ENCODE measurements at regions not wholly inside any gene's neighbourhood (a gene's known extent, or its start where the extent isn't known, plus 50 kb on each side); places are given as distances from the start of the nearest gene placed in this dataset.
"Not testable (repeated sequence)": the region's sequence is repeated elsewhere in the genome, so short reads cannot be mapped to it uniquely, and the experiment has no call there.

DNA sequence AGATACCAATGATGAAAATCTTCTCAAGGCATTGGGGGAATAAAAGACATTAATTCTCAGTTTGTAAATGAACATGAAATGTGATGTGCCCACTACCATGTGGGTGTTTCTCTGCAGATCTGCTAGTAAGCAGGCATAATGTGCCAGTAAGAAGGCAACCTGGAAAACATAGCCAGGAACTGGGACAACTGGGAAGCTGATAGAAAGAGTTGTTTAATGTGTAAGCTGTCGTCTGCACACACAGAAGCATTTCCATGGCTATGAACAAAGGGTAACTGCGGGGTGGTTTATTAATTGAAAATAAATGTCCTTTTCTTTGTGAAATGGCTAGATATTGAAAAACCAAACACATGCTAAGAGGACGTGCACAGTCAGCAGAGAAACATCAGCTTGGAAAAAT is 52.0 kb downstream of the ZC3H11B start:
- DNase-seq (ENCODE audit: low read depth in 2 of 2) = no peak

DNA sequence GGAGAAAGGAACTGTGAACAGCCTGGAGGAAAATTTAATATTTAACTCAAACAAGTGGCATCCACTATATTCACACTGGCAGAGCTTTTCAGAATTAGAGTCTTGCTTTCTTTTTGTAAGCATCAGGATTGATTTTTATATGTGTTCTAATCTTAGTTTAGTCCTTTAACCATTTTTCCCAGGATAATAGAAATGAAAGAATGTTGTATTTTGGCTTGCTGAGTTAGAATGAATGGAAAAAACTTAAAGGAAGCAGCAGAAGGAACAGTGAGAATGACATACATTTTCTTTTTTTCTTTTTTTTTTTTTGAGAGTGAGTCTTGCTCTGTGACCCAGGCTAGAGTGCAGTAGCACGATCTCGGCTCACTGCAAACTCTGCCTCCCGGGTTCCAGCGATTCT is 53.0 kb downstream of the ZC3H11B start:
- no peak for DNase-seq (ENCODE audit: low read depth in 2 of 2)

- DNase-seq (ENCODE audit: low read depth in 2 of 2) = no peak
Measured at GRCh38 chr1:219555806-219556205, 57.1 kb downstream of the ZC3H11B start.

DNA sequence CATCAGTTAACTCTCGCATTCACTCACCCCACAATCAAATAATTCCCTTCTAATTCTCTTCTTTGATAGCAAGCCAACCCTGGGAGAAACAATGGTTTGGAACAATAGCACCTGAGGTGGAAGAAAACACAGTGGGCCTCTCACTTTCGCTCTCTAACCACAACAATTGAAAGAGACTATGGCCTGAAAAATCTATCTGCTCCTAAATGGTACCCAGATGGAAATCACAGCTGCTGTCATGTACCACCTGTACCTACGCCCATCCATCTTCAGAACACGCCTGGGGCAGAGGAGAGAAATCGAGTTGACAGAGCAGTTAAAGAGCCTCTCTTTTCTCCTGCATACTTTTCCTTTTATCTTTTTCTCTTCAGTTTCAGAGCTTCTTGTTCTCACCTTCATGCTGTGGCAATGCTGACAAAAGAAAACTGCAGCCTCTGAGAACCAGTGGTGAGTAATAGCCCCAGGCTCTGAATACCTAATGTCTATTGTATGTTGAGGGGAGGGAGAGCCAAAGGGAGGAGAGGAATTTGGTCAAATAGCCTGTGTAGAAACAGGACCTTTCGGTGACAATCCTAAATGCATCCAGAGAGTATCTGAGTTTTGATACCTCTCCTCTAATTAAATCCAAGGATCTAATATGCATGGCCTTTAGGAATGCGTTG is 57.7 kb downstream of the ZC3H11B start:
- DNase-seq (ENCODE audit: low read depth in 2 of 2) = no peak

DNA sequence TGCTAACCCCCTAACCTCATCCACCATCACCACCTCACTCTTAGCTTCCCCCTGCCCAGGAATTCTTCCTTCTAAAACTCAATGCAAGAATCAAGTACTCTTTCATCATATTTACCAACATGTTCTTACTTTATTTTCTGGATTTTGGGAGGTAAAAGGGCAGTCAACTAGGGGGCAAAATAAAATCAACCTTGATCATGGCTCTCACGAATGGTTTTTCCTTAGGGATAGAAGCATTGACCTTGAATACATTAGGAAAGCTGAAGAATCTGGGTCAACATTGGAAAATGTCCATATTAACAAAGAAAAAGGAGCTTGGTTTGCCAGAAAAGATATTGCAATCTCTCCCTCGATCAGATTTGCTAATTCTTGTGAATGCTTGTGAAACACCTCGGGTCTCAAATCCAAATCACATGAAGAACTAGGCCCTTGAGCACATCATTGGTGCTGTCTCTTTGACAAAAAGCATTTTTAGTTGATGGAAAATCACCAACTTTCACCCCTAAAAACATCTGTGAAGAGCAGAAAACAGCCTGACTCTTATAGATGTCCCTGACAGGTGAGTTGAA is 58.9 kb downstream of the ZC3H11B start:
- DNase-seq (ENCODE audit: low read depth in 2 of 2) = no peak

DNA sequence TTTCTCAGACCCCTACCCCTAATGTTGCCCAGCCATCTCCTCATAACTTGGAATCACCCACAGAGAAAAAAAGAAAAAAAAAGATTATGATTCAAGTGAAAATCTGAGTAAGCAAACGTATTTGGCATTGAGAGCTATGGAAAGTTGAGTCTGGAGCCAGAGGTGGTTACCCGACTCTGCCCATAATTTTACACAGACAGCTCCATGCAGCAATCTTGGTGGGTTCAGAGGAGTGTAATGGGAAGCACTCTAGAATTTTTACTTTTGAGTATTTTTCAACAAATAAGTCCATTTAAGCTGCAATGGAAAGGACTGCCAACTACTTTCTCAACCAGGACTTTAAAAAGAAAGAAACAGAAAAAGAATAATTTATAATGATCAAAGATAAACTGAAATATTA is 62.7 kb downstream of the ZC3H11B start:
- no peak for DNase-seq (ENCODE audit: low read depth in 2 of 2)

DNA sequence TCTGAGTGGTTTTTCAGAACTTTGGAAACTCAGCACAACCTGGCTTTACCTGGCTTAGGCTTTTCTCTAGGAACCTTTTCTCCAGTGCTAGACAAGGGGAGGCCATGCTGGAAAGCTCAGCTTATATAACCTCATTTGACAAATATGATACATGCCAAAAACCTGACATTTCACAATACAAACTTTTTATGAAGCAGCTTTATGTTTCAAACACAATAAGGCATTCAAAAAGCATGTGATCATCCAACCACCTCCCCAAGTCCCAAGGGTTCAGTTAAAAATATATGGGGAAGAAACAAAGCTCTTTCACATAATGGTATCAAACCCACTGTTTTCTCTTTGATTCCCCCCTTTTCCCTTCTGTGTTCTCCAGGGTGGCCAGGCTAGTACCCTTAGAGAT is 63.7 kb downstream of the ZC3H11B start:
- DNase-seq (ENCODE audit: low read depth in 2 of 2) = no peak

GRCh38 chr1:219548386-219548785 is 64.5 kb downstream of the ZC3H11B start:
- DNase-seq (ENCODE audit: low read depth in 2 of 2) = no peak

GRCh38 chr1:219545756-219546155 is 67.1 kb downstream of the ZC3H11B start:
- not testable (repeated sequence) for DNase-seq (ENCODE audit: low read depth in 2 of 2)

DNA sequence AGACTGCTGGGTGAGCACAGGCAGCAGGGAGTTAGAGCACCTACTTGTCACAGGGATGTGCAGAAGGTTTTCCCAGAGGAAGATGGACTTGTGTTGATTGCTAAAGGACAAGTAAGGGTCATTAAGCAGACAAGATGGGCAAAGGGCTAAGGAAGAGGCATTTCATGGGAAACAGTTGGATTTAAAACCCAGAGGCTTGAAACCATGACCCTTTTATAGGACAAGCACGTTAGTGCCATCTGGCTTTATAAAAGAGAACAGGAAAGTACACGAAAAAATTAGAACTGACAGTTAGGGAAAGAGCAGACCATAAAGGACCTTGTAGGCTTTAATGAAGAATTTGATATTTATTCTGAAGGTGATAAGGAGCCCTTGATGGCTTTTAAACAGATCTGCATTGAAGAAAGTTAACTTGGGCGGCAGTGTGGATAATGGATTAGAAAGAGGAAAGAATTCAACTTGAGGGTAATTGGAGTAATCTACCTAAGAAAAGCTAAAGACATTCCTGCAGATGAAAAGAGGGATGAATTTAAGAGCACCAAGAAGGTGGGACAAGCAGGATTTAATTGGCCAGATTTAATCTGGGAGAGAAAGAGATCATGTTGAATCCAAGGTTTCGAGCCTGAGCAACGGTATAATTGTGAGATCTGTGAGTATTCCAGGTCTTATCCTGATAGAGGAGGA is 68.6 kb downstream of the ZC3H11B start:
- DNase-seq (ENCODE audit: low read depth in 2 of 2) = no peak

DNA sequence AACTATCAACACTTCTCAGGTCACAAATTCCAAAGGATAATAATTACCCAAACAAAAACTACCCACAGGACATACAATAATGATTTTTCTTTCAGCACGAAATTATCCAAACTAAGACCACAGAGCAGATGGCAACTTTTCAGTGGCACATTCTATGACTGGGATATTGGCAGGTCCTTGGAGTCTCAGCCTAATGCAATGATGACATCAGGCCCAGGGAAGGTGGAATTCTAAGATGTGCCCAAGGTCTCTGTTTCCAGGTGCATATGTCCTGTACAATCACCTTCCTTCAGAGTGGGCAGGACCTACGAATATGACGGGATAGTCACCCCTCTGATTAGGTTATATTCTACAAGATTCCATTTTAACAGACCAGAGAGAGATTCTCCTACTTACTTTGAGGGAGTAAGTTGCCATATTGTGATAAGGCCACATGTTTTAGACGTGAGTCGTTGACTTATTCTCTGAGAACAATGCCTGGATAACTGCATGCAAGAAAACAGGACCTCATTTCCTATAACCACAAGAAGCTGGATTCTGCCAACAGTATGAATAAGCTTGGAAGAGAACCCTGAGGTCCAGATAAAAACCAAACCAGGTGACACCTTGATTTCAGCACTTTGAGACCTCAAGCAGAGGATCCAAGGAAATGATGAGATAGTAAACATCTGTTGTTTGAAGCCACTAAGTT is 69.9 kb downstream of the ZC3H11B start:
- no peak for DNase-seq (ENCODE audit: low read depth in 2 of 2)

GRCh38 chr1:219541946-219542345 is 71.0 kb downstream of the ZC3H11B start:
- DNase-seq (ENCODE audit: low read depth in 2 of 2) = no peak

- DNase-seq (ENCODE audit: low read depth in 2 of 2) = no peak
Measured at GRCh38 chr1:219539645-219540254, 73.2 kb downstream of the ZC3H11B start.

- no peak for DNase-seq (ENCODE audit: low read depth in 2 of 2)
Measured at GRCh38 chr1:219538886-219539285, 74.0 kb downstream of the ZC3H11B start.

DNA sequence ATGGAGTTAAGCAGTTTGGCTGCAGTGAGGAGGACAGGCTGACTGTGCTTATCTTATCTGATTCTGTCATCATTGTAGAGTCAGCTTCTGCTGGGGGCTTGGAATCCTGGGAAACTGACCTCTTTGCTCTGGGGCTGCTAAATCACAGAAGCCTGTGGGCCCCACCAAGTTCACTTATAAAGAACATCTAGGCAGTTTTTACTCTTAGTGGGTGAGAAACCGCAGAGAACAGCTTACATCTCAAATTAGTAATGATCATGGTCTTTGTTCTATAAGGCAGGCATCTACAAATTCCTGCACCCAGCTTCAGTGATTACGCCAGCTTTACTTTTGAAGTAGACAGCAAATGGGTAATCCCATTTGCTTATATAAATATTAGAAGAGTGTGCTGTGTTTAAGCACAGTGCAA is 75.7 kb downstream of the ZC3H11B start:
- no peak for DNase-seq (ENCODE audit: low read depth in 2 of 2)

- no peak for DNase-seq (ENCODE audit: low read depth in 2 of 2)
Measured at GRCh38 chr1:219536038-219536437, 76.9 kb downstream of the ZC3H11B start.

- no peak for DNase-seq (ENCODE audit: low read depth in 2 of 2)
Measured at GRCh38 chr1:219534991-219535390, 77.9 kb downstream of the ZC3H11B start.

DNA sequence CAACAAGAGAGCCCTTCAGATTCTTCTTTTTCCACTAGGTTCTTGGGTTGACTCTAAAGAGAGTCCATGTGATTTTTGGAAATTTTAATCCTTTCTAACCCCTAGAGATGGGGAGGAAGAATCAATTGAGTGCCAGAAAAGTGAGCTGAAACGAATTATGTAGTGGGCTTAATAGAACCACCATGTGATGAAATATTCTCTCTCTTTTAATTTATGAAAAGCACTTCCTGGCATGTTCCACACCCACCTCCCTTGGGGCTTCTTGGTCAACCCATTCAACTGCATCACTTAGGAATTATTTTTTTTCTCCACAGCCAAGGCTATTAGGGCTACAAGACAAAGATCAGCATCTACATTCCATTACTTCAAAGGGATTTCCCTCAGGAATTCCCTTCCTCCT is 79.6 kb downstream of the ZC3H11B start:
- DNase-seq (ENCODE audit: low read depth in 2 of 2) = no peak

DNA sequence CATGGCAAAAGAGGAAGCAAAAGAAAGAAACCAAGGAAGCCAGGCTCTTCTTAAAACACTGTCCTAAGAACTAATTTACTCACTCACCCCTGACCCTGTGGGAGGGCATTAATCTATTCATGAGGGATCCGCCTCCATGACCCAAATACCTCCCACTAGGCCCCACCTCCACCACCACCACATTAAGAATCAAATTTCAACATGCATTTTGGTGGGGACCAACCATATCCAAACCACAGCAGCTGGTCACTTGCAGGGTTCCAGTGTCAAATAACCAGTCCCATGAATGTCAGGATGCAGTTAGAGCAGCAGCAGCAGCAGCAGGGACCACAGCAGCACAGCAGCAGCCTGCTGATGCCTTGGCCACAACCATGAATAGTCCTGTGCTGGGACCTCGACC is 83.8 kb downstream of the ZC3H11B start:
- no peak for DNase-seq (ENCODE audit: low read depth in 2 of 2)

DNA sequence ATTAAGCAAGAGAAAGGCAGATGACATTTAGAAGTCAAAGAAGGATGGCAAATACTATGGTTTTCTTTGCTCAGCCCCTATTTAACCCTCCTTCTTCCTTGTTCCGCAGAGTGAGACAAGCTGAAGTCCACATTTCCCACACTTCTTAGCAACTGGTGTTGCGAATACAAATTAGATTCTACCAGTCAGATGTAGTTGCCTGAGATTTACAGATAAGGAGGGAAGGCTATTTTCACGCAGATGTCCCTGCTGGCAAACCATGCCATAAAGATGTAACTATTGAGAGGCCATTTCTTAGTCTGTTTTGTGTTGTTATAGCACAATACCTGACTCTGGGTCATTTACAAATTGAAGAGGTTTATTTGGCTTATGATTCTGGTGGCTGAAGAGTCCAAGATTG is 84.3 kb downstream of the ZC3H11B start:
- no peak for DNase-seq (ENCODE audit: low read depth in 2 of 2)

DNA sequence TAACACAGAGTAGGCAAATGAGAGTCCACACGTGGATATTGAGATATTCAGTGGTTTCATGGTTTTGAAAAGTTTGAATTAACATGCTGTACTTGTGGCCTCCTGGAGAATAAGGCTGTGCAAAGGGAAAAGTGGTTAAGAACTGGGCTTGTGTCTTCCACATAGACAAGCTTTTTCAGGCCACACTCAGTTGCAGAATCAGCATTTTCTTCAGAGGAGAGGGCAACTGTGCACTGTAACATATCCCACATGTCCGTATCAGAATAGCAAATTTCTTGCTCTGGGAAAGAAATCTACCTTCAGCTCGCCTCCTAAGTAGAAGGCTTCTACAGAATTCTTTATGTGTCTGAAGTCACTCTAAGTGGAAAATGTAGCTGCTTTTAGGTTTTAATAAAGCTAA is 84.9 kb downstream of the ZC3H11B start:
- no peak for DNase-seq (ENCODE audit: low read depth in 2 of 2)

- DNase-seq (ENCODE audit: low read depth in 2 of 2) = no peak
Measured at GRCh38 chr1:219526074-219526473, 86.8 kb downstream of the ZC3H11B start.
